ENCODE measurements at regions not wholly inside any gene's neighbourhood (a gene's known extent, or its start where the extent isn't known, plus 50 kb on each side); places are given as distances from the start of the nearest gene placed in this dataset.

DNA sequence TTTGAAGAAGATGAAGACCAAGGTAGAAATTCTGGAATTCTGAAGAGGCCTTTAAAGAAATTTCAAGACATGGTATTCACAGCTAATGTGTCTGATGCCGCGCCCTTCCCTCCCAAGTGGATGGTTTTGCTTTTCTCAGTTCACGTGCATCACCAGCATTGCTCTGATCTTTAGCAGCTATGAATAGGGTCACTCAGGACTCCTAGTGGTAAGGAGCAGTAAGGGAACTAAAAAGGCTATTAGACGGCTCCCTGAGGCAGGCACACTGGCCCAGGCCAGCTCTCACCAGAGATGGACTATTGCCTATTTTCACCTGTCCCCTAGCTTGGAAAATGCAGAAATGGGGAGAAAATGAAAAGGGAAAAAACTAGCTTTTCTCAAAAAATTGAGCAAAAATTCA, 447.5 kb upstream of the RASGEF1B start:
- TF ChIP-seq, protein P1, sequence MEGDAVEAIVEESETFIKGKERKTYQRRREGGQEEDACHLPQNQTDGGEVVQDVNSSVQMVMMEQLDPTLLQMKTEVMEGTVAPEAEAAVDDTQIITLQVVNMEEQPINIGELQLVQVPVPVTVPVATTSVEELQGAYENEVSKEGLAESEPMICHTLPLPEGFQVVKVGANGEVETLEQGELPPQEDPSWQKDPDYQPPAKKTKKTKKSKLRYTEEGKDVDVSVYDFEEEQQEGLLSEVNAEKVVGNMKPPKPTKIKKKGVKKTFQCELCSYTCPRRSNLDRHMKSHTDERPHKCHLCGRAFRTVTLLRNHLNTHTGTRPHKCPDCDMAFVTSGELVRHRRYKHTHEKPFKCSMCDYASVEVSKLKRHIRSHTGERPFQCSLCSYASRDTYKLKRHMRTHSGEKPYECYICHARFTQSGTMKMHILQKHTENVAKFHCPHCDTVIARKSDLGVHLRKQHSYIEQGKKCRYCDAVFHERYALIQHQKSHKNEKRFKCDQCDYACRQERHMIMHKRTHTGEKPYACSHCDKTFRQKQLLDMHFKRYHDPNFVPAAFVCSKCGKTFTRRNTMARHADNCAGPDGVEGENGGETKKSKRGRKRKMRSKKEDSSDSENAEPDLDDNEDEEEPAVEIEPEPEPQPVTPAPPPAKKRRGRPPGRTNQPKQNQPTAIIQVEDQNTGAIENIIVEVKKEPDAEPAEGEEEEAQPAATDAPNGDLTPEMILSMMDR (IDR thresholded peaks at IDR 0.05; ENCODE audit: low read depth, low read length, poor library complexity, severe bottlenecking): no peak
- no peak for TF ChIP-seq EZH2phosphoT487 (IDR thresholded peaks at IDR 0.05; ENCODE audit: borderline replicate concordance, low read length)

Data from DOHH2 (cell line).